ENCODE measurements at regions not wholly inside any gene's neighbourhood (a gene's known extent, or its start where the extent isn't known, plus 50 kb on each side); places are given as distances from the start of the nearest gene placed in this dataset.
"Not testable (repeated sequence)": the region's sequence is repeated elsewhere in the genome, so short reads cannot be mapped to it uniquely, and the experiment has no call there.

DNA sequence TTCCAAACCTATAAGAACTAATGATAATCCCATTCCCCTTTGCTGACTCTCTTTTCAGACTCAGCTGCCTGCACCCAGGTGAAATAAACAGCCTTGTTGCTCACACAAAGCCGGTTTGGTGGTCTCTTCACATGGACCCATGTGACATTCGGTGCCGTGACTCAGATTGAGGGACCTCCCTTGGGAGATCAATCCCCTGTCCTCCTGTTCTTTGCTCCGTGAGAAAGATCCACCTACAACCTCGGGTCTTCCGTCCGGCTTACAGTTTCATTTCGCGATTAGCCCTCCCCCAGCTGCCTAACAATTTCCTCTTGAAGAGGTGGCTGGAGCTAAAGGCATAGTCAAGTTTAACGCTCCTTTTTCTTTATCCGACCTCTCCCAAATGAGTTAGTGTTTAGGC lies 1324.0 kb downstream of the XPNPEP1 start:
- TF ChIP-seq, protein P1, sequence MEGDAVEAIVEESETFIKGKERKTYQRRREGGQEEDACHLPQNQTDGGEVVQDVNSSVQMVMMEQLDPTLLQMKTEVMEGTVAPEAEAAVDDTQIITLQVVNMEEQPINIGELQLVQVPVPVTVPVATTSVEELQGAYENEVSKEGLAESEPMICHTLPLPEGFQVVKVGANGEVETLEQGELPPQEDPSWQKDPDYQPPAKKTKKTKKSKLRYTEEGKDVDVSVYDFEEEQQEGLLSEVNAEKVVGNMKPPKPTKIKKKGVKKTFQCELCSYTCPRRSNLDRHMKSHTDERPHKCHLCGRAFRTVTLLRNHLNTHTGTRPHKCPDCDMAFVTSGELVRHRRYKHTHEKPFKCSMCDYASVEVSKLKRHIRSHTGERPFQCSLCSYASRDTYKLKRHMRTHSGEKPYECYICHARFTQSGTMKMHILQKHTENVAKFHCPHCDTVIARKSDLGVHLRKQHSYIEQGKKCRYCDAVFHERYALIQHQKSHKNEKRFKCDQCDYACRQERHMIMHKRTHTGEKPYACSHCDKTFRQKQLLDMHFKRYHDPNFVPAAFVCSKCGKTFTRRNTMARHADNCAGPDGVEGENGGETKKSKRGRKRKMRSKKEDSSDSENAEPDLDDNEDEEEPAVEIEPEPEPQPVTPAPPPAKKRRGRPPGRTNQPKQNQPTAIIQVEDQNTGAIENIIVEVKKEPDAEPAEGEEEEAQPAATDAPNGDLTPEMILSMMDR (IDR thresholded peaks at IDR 0.05): not testable (repeated sequence)
- TF ChIP-seq POLR2A, EP300 (IDR thresholded peaks at IDR 0.05): not testable (repeated sequence)

All from ovary (tissue), 3 donors.